ENCODE measurements at regions not wholly inside any gene's neighbourhood (a gene's known extent, or its start where the extent isn't known, plus 50 kb on each side); places are given as distances from the start of the nearest gene placed in this dataset.

GRCh38 chr11:122202161-122202950 is 86.3 kb upstream of the BLID start:
- Histone ChIP-seq H3K36me3 (ENCODE audit: control insufficient read depth in 1 of 2, insufficient read depth in 2 of 2, low read length in 2 of 2) (peaks cover 0 to 8% of the 10 kb centered on the region in 2 experiments; a peak in 1 of 4 replicates), H3K9ac (ENCODE audit: low read length) (peak overlapping the region; percentile 87), H3K27ac (ENCODE audit: low read depth, low read length) (peak overlapping the region; percentile 97), H2AFZ (ENCODE audit: low read depth, low read length, poor library complexity, severe bottlenecking) (no peak overlapping the region), H3K4me1 (ENCODE audit: control insufficient read depth in 1 of 2, insufficient read depth in 2 of 2, low read length in 2 of 2) (peaks cover 74 to 94% of the 10 kb centered on the region in 2 experiments), H3K4me3 (replicated peaks in 1 of 2; ENCODE audit: low read depth in 1 of 2, low read length in 2 of 2) (peak overlapping the region; percentile 56 to 79), H3K27me3 (ENCODE audit: insufficient read depth, low read length) (no peaks in the 10 kb centered on the region), H4K20me1 (ENCODE audit: insufficient read depth) (no peaks in the 10 kb centered on the region), H3K4me2 (ENCODE audit: low read length) (peak overlapping the region; percentile 97), H3K9me2 (ENCODE audit: insufficient read depth) (no peaks in the 10 kb centered on the region), H3K79me2 (ENCODE audit: insufficient read depth, low read length) (peaks cover 50% of the 10 kb centered on the region), H3K9me3 (ENCODE audit: control insufficient read depth in 1 of 2, insufficient read depth in 1 of 2, low read depth in 1 of 2, low read length in 2 of 2) (no peaks in the 10 kb centered on the region)
- CTCF ChIA-PET = interaction anchor here (0.8 to 3.4 kb wide), 9 partner anchors 12 to 304 kb away, joined by 3 to 18 read pairs (median 6); no protein-coding TSS in a partner anchor
- DNase-seq (ENCODE audit: low read depth, low spot score) = peak; percentile 75
- peak; percentile 69 for ATAC-seq
- RAD21 ChIA-PET (ENCODE audit: low non-redundant PET in 1 of 2, low total read pairs in 2 of 2, uncharacterized antibody in 2 of 2, unreplicated experiment in 2 of 2) = interaction anchor here in 1 of 2 experiments (1.0 kb wide), 1 partner anchor 547 kb away, joined by 4 read pairs; no protein-coding TSS in a partner anchor
- POLR2A ChIA-PET = interaction anchor here (1.0 to 3.3 kb wide), 10 partner anchors 8 to 95 kb away, joined by 3 to 14 read pairs (median 6); no protein-coding TSS in a partner anchor
- BruUV-seq (replicated peaks) = TSS peak; percentile 47
- intact Hi-C loops (cut with micrococcal nuclease) = loop anchor here (2.0 to 5.0 kb wide), 4 partner anchors 46 to 182 kb away; no protein-coding TSS in a partner anchor
- TF ChIP-seq ZNF274 (IDR thresholded peaks at IDR 0.05; ENCODE audit: low read depth, low read length) (no peak), TCF7L2 (IDR thresholded peaks at IDR 0.05; ENCODE audit: borderline replicate concordance, extremely low read depth, insufficient read depth, insufficient read length) (peak; percentile 85), RAD21 (IDR thresholded peaks at IDR 0.05; ENCODE audit: low read depth) (no peak), ZBTB33 (IDR thresholded peaks at IDR 0.05; ENCODE audit: extremely low read depth, insufficient replicate concordance, low read length) (no peak), POLR2AphosphoS5 (IDR thresholded peaks at IDR 0.05; ENCODE audit: low read depth, low read length) (peak; percentile 89; the same call in 1 of the 2 replicates)

Data from HCT116 (cell line).